ENCODE measurements at regions not wholly inside any gene's neighbourhood (a gene's known extent, or its start where the extent isn't known, plus 50 kb on each side); places are given as distances from the start of the nearest gene placed in this dataset.

GRCh38 chr2:34340307-34340706, 741.2 kb upstream of the FAM98A start:
- WGBS, 2 donors (ENCODE audit: low coverage in 1 of 2) = 60 to 64% methylated on average over 1 of the region's 1 CpG
- no peak overlapping the region for H3K27ac ChIP-seq
- no peak for TF ChIP-seq POLR2AphosphoS5 (IDR thresholded peaks at IDR 0.05)
- no peak for TF ChIP-seq CTCF (IDR thresholded peaks at IDR 0.05)
- no peak for TF ChIP-seq POLR2A (IDR thresholded peaks at IDR 0.05)
- TF ChIP-seq EP300 (IDR thresholded peaks at IDR 0.05) = no peak
- ATAC-seq = no peak
- no peak overlapping the region for H3K4me3 ChIP-seq
- no peaks in the 10 kb centered on the region for H3K36me3 ChIP-seq
- H3K27me3 ChIP-seq = no peaks in the 10 kb centered on the region
- no peaks in the 10 kb centered on the region for H3K4me1 ChIP-seq
- H3K9me3 ChIP-seq = no peaks in the 10 kb centered on the region

- WGBS, 2 donors (ENCODE audit: low coverage in 1 of 2) = 84 to 96% methylated on average over 3 of the region's 3 CpGs
- Histone ChIP-seq H3K9me3 (no peaks in the 10 kb centered on the region), H3K4me3 (no peak overlapping the region), H3K4me1 (no peaks in the 10 kb centered on the region), H3K36me3 (no peaks in the 10 kb centered on the region), H3K27me3 (no peaks in the 10 kb centered on the region), H3K27ac (no peak overlapping the region)
- TF ChIP-seq CTCF (IDR thresholded peaks at IDR 0.05) (no peak), POLR2AphosphoS5 (IDR thresholded peaks at IDR 0.05) (no peak), POLR2A (IDR thresholded peaks at IDR 0.05) (no peak), EP300 (IDR thresholded peaks at IDR 0.05) (no peak)
- no peak for ATAC-seq
Observed at GRCh38 chr2:34337735-34338134, 738.6 kb upstream of the FAM98A start.

- Histone ChIP-seq H3K27me3 (no peaks in the 10 kb centered on the region), H3K4me3 (no peak overlapping the region), H3K4me1 (no peaks in the 10 kb centered on the region), H3K27ac (no peak overlapping the region), H3K9me3 (no peaks in the 10 kb centered on the region), H3K36me3 (no peaks in the 10 kb centered on the region)
- TF ChIP-seq POLR2A (IDR thresholded peaks at IDR 0.05) = no peak
- no peak for TF ChIP-seq POLR2AphosphoS5 (IDR thresholded peaks at IDR 0.05)
- no peak for TF ChIP-seq CTCF (IDR thresholded peaks at IDR 0.05)
- 56 to 83% methylated on average over 2 of the region's 2 CpGs for WGBS, 2 donors (ENCODE audit: low coverage in 1 of 2)
- no peak for ATAC-seq
Observed at GRCh38 chr2:34332813-34333212, 733.7 kb upstream of the FAM98A start.

GRCh38 chr2:34320056-34320455, 721.0 kb upstream of the FAM98A start:
- no peak overlapping the region for H3K4me3 ChIP-seq
- TF ChIP-seq POLR2A (IDR thresholded peaks at IDR 0.05) (no peak), POLR2AphosphoS5 (IDR thresholded peaks at IDR 0.05) (no peak), CTCF (IDR thresholded peaks at IDR 0.05) (no peak), EP300 (IDR thresholded peaks at IDR 0.05) (no peak)
- no peak overlapping the region for H3K27ac ChIP-seq
- H3K4me1 ChIP-seq = peaks cover 0 to 6% (median 0%) of the 10 kb centered on the region in 3 donors
- 80 to 86% methylated on average over 2 of the region's 2 CpGs for WGBS, 2 donors (ENCODE audit: low coverage in 1 of 2)
- no peak for ATAC-seq
- H3K27me3 ChIP-seq = no peaks in the 10 kb centered on the region
- H3K9me3 ChIP-seq = no peaks in the 10 kb centered on the region
- no peaks in the 10 kb centered on the region for H3K36me3 ChIP-seq

GRCh38 chr2:34317797-34318196, 718.7 kb upstream of the FAM98A start:
- ATAC-seq = no peak
- no peak for TF ChIP-seq CTCF (IDR thresholded peaks at IDR 0.05)
- no peak for TF ChIP-seq POLR2AphosphoS5 (IDR thresholded peaks at IDR 0.05)
- no peak for TF ChIP-seq EP300 (IDR thresholded peaks at IDR 0.05)
- Histone ChIP-seq H3K27ac (no peak overlapping the region), H3K4me1 (peaks cover 0 to 6% (median 0%) of the 10 kb centered on the region in 3 donors), H3K36me3 (no peaks in the 10 kb centered on the region), H3K9me3 (no peaks in the 10 kb centered on the region), H3K27me3 (no peaks in the 10 kb centered on the region), H3K4me3 (no peak overlapping the region)
- 37 to 53% methylated on average over 3 of the region's 3 CpGs for WGBS, 2 donors (ENCODE audit: low coverage in 1 of 2)
